ENCODE measurements at regions not wholly inside any gene's neighbourhood (a gene's known extent, or its start where the extent isn't known, plus 50 kb on each side); places are given as distances from the start of the nearest gene placed in this dataset.

GRCh38 chr13:80591976-80592740, 251.2 kb upstream of the SPRY2 start:
- no peak for DNase-seq

GRCh38 chr13:80590551-80590950, 249.6 kb upstream of the SPRY2 start:
- no peak for DNase-seq

DNA sequence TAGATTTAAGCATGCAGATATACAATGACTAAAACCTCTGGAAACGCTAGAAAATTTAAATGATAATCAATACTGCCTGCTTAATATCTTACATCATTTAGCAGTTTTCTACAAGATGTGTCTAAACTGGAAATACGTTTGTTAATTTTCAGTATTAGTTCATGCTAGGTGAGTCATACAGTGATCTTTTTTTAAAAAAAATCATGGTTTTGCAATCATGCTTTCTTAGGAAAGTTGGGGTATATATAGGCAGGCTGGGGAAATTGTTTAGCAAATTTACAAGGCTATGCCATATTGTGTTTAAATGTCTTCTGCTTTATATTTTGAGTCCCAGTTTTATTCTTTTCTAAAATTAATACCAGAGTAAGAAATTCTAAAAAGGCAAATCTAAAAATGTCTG, 245.4 kb upstream of the SPRY2 start:
- DNase-seq = no peak

- DNase-seq = no peak
Observed at GRCh38 chr13:80585531-80585930, 244.6 kb upstream of the SPRY2 start.

- no peak for DNase-seq
Observed at GRCh38 chr13:80584785-80585184, 243.9 kb upstream of the SPRY2 start.

- DNase-seq = no peak
Observed at GRCh38 chr13:80584306-80584705, 243.4 kb upstream of the SPRY2 start.

DNA sequence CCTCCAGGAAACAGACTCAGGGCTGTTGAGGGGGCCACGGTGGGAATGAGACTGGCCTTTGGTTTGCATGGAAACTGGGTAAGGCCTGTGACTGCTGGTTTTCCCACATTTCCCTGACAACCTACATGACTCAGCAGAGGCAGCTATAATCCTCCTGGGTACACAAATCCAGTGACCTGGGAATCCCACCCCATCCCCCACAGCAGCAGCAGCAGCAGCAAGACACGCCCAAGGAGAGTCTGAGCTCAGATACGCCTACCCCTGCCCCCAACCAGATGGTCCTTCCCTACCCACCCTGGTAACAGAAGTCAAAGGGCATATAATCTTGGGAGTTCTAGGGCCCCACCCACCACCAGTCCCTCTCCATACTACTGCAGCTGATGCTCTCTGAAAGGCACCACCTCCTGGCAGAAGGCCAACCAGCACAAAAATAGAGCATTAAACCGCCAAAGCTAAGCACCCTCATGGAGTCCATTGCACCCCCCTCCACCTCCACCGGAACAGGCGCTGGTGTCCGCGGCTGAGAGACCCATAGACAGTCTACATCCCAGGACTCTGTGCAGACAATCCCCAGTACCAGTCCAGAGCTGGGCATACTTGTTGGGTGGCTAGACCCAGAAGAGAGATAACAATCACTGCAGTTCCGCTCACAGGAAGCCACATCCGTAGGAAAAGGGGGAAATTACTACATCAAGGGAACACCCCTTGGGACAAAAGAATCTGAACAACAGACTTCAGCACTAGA, 237.2 kb upstream of the SPRY2 start:
- DNase-seq = no peak

DNA sequence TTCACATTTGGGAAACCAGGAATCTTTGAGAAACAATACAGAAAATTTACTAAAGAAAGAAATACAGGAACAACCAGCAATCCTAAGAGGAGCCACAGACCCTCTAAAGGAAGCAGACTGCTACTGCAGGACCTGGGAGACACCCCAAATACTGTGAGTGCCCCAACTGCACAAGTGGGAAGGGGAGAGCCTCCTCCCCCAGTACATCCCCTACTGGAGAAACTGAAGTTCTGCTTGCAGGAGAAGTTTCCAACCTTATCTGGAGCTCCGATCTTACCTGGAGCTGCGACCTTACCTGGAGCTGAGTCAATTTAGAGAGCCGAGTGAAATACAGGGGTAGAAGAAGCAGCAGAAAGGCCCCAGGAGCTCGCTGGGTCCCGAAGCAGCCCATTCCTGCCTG, 236.4 kb upstream of the SPRY2 start:
- DNase-seq = no peak

- DNase-seq = no peak
Observed at GRCh38 chr13:80574113-80574850, 233.4 kb upstream of the SPRY2 start.

DNA sequence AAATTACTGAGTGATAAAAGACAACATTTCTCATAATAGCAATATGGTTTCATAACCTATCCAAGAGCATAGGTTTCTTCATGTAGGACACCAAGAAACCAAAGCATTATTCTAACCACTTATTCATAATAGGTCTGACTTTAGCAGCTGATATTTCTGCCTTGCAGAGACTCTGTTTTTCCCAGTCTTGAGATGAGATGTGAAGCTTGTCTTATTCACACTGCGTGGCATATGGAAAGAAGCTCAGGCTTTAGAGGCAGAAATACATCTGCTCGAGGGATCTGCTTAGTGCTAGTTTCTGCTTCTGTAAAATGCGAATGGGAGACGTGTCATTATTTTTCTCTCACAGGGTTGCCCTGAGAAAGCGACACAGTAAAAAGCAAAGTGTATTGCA, 232.0 kb upstream of the SPRY2 start:
- DNase-seq = no peak

DNA sequence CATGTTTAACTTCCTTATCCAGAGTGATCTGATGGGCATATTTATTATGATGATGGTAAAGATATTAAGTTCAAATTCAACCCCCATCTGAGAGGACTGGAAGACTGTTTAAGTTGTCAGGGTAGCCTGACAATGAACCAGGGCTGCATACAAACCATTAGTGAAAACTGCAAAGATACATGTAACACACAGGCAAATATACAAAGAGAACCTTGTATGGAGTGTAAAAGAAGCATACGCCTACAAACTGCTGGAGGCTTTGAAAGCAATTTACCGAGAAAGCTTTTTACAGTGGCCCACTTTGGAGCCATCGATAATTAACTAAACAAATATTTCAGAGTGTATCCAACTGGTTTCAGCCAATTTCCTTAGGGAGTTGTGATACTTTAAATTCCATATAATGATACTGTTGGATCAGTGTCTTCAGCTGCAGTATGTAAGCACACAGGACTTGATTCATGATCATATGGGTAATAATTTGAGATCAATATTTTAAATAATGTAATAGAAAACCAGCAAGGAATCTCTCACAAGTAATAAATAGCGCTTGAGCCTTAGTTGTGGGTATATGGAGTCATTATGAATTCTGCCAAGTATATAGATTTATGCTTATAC, 231.5 kb upstream of the SPRY2 start:
- no peak for DNase-seq

DNA sequence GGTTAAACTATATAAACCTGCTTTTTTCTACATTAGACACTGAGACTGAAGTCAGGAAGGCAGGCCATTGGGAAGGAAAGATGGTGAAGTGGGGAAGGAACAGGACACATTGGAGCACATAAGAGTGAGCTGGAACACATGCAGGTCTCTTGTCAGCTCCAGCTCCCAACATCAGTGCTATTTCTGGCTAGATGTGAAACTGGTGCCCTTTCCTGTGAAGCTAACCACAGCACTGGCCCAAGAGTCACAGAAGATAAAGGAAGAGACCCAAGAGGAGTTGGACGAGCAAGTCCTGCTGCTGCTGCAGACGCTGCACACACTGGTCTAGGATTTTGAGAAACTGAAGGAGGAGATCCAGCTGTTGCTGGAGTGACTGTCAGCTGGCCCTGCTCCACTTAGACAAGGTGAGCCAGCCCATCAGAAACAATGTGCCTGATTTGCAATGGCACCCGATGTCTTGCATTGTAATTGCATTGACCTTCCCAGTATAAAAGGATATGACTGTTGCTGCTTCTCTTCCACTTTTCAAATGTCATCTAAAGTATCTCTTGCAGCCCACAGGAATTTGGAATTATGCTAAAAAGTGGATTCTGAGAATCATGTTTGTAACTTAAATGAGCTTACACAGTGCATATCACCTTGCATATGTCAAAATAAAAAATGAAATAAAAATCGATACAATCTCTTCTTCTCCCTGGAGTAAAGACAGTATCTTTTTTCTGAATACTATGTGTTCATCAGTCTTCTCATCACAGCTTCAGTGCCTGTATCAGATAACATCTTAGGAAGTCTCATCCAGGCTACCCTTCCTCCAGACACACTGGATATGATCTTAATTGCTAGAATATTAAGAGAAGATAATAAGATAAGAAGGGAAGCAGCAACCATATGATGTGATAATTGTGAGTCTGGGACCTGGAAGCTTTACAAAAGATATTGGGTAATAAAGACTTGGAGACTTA, 230.7 kb upstream of the SPRY2 start:
- DNase-seq = no peak

DNA sequence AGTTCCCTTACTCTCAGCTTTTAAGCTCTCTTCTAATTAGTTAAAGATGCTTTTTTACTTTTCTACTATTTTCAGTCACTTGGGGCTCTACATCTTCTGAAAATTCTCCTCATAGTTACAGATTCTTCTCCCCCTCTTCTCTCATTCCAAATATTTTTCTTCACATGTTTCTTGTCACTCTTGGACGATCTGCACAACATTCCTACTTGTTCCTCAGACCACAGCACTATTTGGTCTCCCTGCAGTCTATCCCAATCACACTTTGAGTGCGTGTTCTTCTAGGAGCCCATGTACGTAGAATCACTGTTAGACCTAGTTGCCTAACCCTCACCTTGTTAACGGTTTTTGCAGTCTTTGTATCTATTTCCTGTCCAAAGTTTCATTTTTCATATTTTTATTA, 222.5 kb upstream of the SPRY2 start:
- DNase-seq = no peak

- no peak for DNase-seq
Observed at GRCh38 chr13:80562433-80563156, 221.7 kb upstream of the SPRY2 start.

- DNase-seq = no peak
Observed at GRCh38 chr13:80560609-80561008, 219.7 kb upstream of the SPRY2 start.

DNA sequence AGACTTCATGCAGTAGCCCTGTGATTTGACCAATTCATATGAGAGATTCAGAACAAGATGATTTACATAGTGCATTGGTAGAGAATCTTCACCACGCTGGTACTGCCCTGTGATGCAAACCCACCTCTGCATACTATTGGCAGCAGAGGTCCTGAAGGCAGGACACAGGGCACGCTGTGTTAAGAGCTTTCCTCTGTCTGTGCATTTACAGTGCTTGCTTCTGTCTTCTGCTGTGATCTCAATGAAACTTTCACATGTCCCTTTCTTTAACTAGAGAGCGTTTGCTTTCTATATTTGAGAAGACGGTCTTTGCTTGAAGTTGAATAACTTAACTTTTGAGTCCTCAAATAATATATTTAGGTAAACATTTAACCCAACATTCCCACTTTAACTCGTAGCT, 219.0 kb upstream of the SPRY2 start:
- no peak for DNase-seq

- DNase-seq = no peak
Observed at GRCh38 chr13:80558074-80558473, 217.1 kb upstream of the SPRY2 start.

- DNase-seq = no peak
Observed at GRCh38 chr13:80555796-80556678, 215.1 kb upstream of the SPRY2 start.

- no peak for DNase-seq
Observed at GRCh38 chr13:80552851-80553440, 212.0 kb upstream of the SPRY2 start.
